ENCODE measurements at regions not wholly inside any gene's neighbourhood (a gene's known extent, or its start where the extent isn't known, plus 50 kb on each side); places are given as distances from the start of the nearest gene placed in this dataset.

DNA sequence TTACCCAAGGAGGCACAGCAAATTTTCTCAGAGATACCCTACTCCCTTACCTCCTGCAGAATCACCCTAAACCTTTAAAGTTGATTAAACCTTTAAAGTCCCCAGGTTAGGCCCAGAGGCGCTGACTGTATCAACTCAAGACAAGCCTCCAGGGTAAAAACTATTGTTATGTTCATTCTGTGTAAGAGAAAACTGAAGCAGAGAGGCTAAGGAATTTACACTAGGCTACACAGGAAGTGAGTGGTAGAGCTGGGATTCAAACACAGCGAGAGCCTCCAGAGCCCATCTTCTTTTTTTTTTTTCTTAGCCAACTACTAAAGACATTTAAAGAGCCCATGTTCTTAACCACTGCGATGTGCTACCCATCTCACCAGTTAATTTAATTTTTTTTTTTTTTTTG, 56.3 kb upstream of the GRK3 start:
- Histone ChIP-seq H3K36me3 (ENCODE audit: control insufficient read depth in 1 of 2, insufficient read depth in 2 of 2, low read length in 2 of 2) (no peaks in the 10 kb centered on the region), H3K27me3 (ENCODE audit: insufficient read depth, low read length) (no peaks in the 10 kb centered on the region), H3K27ac (ENCODE audit: low read depth, low read length) (no peak overlapping the region), H3K9ac (ENCODE audit: low read length) (no peak overlapping the region), H4K20me1 (ENCODE audit: insufficient read depth) (no peaks in the 10 kb centered on the region), H3K4me1 (ENCODE audit: control insufficient read depth in 1 of 2, insufficient read depth in 2 of 2, low read length in 2 of 2) (peaks cover 0 to 5% of the 10 kb centered on the region in 2 experiments; a peak in 1 of 4 replicates), H3K79me2 (ENCODE audit: insufficient read depth, low read length) (no peaks in the 10 kb centered on the region), H3K9me3 (ENCODE audit: control insufficient read depth in 1 of 2, insufficient read depth in 1 of 2, low read depth in 1 of 2, low read length in 2 of 2) (no peaks in the 10 kb centered on the region), H3K4me2 (ENCODE audit: low read length) (no peak overlapping the region), H3K9me2 (ENCODE audit: insufficient read depth) (no peaks in the 10 kb centered on the region), H2AFZ (ENCODE audit: low read depth, low read length, poor library complexity, severe bottlenecking) (no peak overlapping the region), H3K4me3 (replicated peaks in 1 of 2; ENCODE audit: low read depth in 1 of 2, low read length in 2 of 2) (no peak overlapping the region)
- DNase-seq (ENCODE audit: low read depth, low spot score) = no peak
- BruUV-seq (replicated peaks) = no TSS peak
- no peak for ATAC-seq
- ChIA-PET RAD21 (ENCODE audit: low non-redundant PET in 1 of 2, low total read pairs in 2 of 2, uncharacterized antibody in 2 of 2, unreplicated experiment in 2 of 2) (no interaction called here), CTCF (no interaction called here), POLR2A (no interaction called here)
- intact Hi-C loops (cut with micrococcal nuclease) = no loop called here
- TF ChIP-seq MAX (IDR thresholded peaks at IDR 0.05) = no peak
- TF ChIP-seq ATF3 (IDR thresholded peaks at IDR 0.05) = no peak
- TF ChIP-seq TCF7L2 (IDR thresholded peaks at IDR 0.05; ENCODE audit: borderline replicate concordance, extremely low read depth, insufficient read depth, insufficient read length) = no peak
- TF ChIP-seq CBX3 (IDR thresholded peaks at IDR 0.05; ENCODE audit: low read depth) = no peak
- no peak for TF ChIP-seq CEBPB (IDR thresholded peaks at IDR 0.05; ENCODE audit: low read depth)
- TF ChIP-seq POLR2AphosphoS5 (IDR thresholded peaks at IDR 0.05; ENCODE audit: low read depth, low read length) = no peak
- no peak for TF ChIP-seq YY1 (IDR thresholded peaks at IDR 0.05; ENCODE audit: extremely low read depth, insufficient replicate concordance, low read depth, low read length)
- TF ChIP-seq POLR2A (IDR thresholded peaks at IDR 0.05; ENCODE audit: borderline replicate concordance, extremely low read depth, insufficient read depth, insufficient read length) = no peak
- TF ChIP-seq EZH2phosphoT487 (IDR thresholded peaks at IDR 0.05; ENCODE audit: borderline replicate concordance) = no peak
- TF ChIP-seq EZH2 (IDR thresholded peaks at IDR 0.05) = no peak
- TF ChIP-seq ELF1 (IDR thresholded peaks at IDR 0.05; ENCODE audit: borderline replicate concordance, low read depth) = no peak
- TF ChIP-seq JUND (IDR thresholded peaks at IDR 0.05) = no peak
